IPS-15b (cell line): ENCODE measurements at regions not wholly inside any gene's neighbourhood (a gene's known extent, or its start where the extent isn't known, plus 50 kb on each side); places are given as distances from the start of the nearest gene placed in this dataset.
"Not testable (repeated sequence)": the region's sequence is repeated elsewhere in the genome, so short reads cannot be mapped to it uniquely, and the experiment has no call there.

Experiments
- H3K27me3 ChIP-seq: one replicate; pipeline ENCODE4 v1.6.1; 2013; ENCODE audit warnings: low read length; ENCODE audit not compliant: control insufficient read depth, insufficient read depth
- H3K36me3 ChIP-seq: one replicate; pipeline ENCODE4 v1.6.1; 2013; ENCODE audit warnings: low read length; ENCODE audit not compliant: control insufficient read depth, insufficient read depth
- H3K4me1 ChIP-seq: one replicate; pipeline ENCODE4 v1.6.1; 2013; ENCODE audit warnings: mild to moderate bottlenecking, low read length; ENCODE audit not compliant: control insufficient read depth, insufficient read depth
- H3K4me3 ChIP-seq: one replicate; pipeline ENCODE4 v1.5.1; 2013; ENCODE audit warnings: low read depth, low read length
- H3K9ac ChIP-seq: one replicate; pipeline ENCODE4 v1.6.1; 2013; ENCODE audit warnings: low read depth, mild to moderate bottlenecking, low read length
- H3K9me3 ChIP-seq: one replicate; pipeline ENCODE4 v1.6.1; 2013; ENCODE audit warnings: mild to moderate bottlenecking, low read length; ENCODE audit not compliant: control insufficient read depth, insufficient read depth

GRCh38 chr12:58701536-58701935, 218.8 kb downstream of the LRIG3 start:
- no peak overlapping the region for H3K4me3 ChIP-seq
- H3K9ac ChIP-seq: no peak overlapping the region
- no peaks in the 10 kb centered on the region for H3K27me3 ChIP-seq
- H3K36me3 ChIP-seq: no peaks in the 10 kb centered on the region
- H3K9me3 ChIP-seq: no peaks in the 10 kb centered on the region
- H3K4me1 ChIP-seq: no peaks in the 10 kb centered on the region

- H3K27me3 ChIP-seq: no peaks in the 10 kb centered on the region
- no peak overlapping the region for H3K4me3 ChIP-seq
- no peaks in the 10 kb centered on the region for H3K36me3 ChIP-seq
- no peak overlapping the region for H3K9ac ChIP-seq
- no peaks in the 10 kb centered on the region for H3K4me1 ChIP-seq
- no peaks in the 10 kb centered on the region for H3K9me3 ChIP-seq
These were observed 216.4 kb downstream of the LRIG3 start for GRCh38 chr12:58703866-58704265.

GRCh38 chr12:58704770-58705169, 215.5 kb downstream of the LRIG3 start:
- H3K9me3 ChIP-seq, H3K4me1 ChIP-seq, H3K36me3 ChIP-seq, H3K27me3 ChIP-seq, H3K4me3 ChIP-seq, H3K9ac ChIP-seq: not testable (repeated sequence)

GRCh38 chr12:58710901-58711300, 209.4 kb downstream of the LRIG3 start:
- no peak overlapping the region for H3K9ac ChIP-seq
- no peaks in the 10 kb centered on the region for H3K36me3 ChIP-seq
- H3K9me3 ChIP-seq: peaks cover 3% of the 10 kb centered on the region
- H3K4me3 ChIP-seq: no peak overlapping the region
- H3K4me1 ChIP-seq: peaks cover 7% of the 10 kb centered on the region
- no peaks in the 10 kb centered on the region for H3K27me3 ChIP-seq

GRCh38 chr12:58711974-58712373, 208.3 kb downstream of the LRIG3 start:
- Histone ChIP-seq H3K9me3 (peaks cover 3% of the 10 kb centered on the region), H3K4me3 (no peak overlapping the region), H3K9ac (no peak overlapping the region), H3K36me3 (no peaks in the 10 kb centered on the region), H3K4me1 (peaks cover 7% of the 10 kb centered on the region), H3K27me3 (no peaks in the 10 kb centered on the region)

GRCh38 chr12:58712976-58713375, 207.3 kb downstream of the LRIG3 start:
- H3K9ac ChIP-seq: no peak overlapping the region

GRCh38 chr12:58719161-58719560, 201.1 kb downstream of the LRIG3 start:
- H3K36me3 ChIP-seq: no peaks in the 10 kb centered on the region
- no peak overlapping the region for H3K9ac ChIP-seq
- H3K27me3 ChIP-seq: no peaks in the 10 kb centered on the region
- H3K4me3 ChIP-seq: no peak overlapping the region
- H3K9me3 ChIP-seq: no peaks in the 10 kb centered on the region
- H3K4me1 ChIP-seq: no peaks in the 10 kb centered on the region

More at GRCh38 chr12:58712976-58713375, 207.3 kb downstream of the LRIG3 start:
- Histone ChIP-seq H3K27me3 (no peaks in the 10 kb centered on the region), H3K9me3 (peaks cover 3% of the 10 kb centered on the region), H3K4me1 (peaks cover 7% of the 10 kb centered on the region), H3K36me3 (no peaks in the 10 kb centered on the region), H3K4me3 (no peak overlapping the region)

- Histone ChIP-seq H3K9me3 (no peaks in the 10 kb centered on the region), H3K4me1 (no peaks in the 10 kb centered on the region), H3K4me3 (no peak overlapping the region), H3K36me3 (no peaks in the 10 kb centered on the region), H3K9ac (no peak overlapping the region), H3K27me3 (no peaks in the 10 kb centered on the region)
These were observed 199.9 kb downstream of the LRIG3 start for GRCh38 chr12:58720421-58720820.

- Histone ChIP-seq H3K4me3 (no peak overlapping the region), H3K9ac (no peak overlapping the region), H3K9me3 (no peaks in the 10 kb centered on the region), H3K36me3 (no peaks in the 10 kb centered on the region), H3K4me1 (no peaks in the 10 kb centered on the region), H3K27me3 (no peaks in the 10 kb centered on the region)
These were observed 194.8 kb downstream of the LRIG3 start for GRCh38 chr12:58725400-58726105.

GRCh38 chr12:58727521-58727920, 192.8 kb downstream of the LRIG3 start:
- H3K9ac ChIP-seq: no peak overlapping the region
- no peaks in the 10 kb centered on the region for H3K4me1 ChIP-seq
- H3K4me3 ChIP-seq: no peak overlapping the region
- no peaks in the 10 kb centered on the region for H3K27me3 ChIP-seq
- no peaks in the 10 kb centered on the region for H3K9me3 ChIP-seq
- H3K36me3 ChIP-seq: no peaks in the 10 kb centered on the region

- Histone ChIP-seq H3K9me3 (no peaks in the 10 kb centered on the region), H3K36me3 (no peaks in the 10 kb centered on the region), H3K4me3 (no peak overlapping the region), H3K4me1 (no peaks in the 10 kb centered on the region), H3K9ac (no peak overlapping the region), H3K27me3 (no peaks in the 10 kb centered on the region)
These were observed 191.9 kb downstream of the LRIG3 start for GRCh38 chr12:58728397-58728796.

- H3K9me3 ChIP-seq: no peaks in the 10 kb centered on the region
- no peaks in the 10 kb centered on the region for H3K36me3 ChIP-seq
- no peaks in the 10 kb centered on the region for H3K4me1 ChIP-seq
- H3K9ac ChIP-seq: no peak overlapping the region
- no peaks in the 10 kb centered on the region for H3K27me3 ChIP-seq
- H3K4me3 ChIP-seq: no peak overlapping the region
These were observed 189.2 kb downstream of the LRIG3 start for GRCh38 chr12:58731096-58731495.
